ENCODE measurements at regions not wholly inside any gene's neighbourhood (a gene's known extent, or its start where the extent isn't known, plus 50 kb on each side); places are given as distances from the start of the nearest gene placed in this dataset.

DNA sequence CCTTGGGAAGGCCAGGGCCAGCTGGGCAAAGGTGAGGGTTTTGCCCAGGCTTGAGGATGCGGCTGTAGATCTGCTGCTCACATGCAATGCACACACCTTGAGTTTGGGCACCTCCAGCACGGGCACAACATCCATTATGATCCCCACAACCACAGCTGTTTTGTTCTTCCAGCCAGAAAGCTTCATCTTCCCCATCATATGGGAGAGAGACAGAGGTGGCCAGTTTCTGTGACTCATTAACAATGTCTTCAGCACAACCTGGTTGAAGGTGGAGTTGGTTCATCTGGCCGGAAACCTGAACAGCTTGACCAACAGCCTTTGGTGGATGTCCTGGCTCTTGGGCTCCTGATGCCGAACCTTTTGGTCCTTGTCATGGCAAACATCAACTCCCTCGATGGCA lies 163.7 kb upstream of the CCND2 start:
- H3K4me3 ChIP-seq (ENCODE audit: low read depth, low read length): no peak overlapping the region
- no peak for DNase-seq (ENCODE audit: low read depth)
- TF ChIP-seq, protein P1, sequence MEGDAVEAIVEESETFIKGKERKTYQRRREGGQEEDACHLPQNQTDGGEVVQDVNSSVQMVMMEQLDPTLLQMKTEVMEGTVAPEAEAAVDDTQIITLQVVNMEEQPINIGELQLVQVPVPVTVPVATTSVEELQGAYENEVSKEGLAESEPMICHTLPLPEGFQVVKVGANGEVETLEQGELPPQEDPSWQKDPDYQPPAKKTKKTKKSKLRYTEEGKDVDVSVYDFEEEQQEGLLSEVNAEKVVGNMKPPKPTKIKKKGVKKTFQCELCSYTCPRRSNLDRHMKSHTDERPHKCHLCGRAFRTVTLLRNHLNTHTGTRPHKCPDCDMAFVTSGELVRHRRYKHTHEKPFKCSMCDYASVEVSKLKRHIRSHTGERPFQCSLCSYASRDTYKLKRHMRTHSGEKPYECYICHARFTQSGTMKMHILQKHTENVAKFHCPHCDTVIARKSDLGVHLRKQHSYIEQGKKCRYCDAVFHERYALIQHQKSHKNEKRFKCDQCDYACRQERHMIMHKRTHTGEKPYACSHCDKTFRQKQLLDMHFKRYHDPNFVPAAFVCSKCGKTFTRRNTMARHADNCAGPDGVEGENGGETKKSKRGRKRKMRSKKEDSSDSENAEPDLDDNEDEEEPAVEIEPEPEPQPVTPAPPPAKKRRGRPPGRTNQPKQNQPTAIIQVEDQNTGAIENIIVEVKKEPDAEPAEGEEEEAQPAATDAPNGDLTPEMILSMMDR (IDR thresholded peaks at IDR 0.05; ENCODE audit: insufficient read depth, low read length): no peak

DNA sequence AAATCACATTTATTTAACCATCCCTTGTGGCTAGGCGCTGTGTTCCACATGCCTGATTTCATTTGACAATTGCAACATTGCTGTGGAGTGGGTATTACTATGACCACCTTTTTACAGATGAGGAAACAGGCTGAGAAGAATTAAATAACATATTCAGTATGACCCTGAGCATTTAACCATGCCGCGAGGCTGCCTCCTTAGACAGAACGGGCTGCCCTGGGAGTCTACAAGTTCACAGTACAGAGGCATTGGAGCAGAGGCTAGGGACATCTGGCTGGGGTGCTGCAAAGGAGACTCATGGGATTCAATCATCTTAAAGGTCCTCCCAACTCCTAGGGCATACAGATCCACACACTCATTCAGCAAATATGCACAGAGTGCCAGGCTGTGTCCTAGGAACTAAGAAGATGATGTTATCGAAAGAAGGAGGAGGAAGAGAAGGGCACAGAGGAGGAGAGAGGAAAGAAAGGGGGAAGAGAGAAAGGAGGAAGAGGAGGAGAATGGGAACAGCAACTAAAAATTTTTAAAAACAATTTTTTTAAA lies 164.7 kb upstream of the CCND2 start:
- TF ChIP-seq, protein P1 (IDR thresholded peaks at IDR 0.05; ENCODE audit: insufficient read depth, low read length): no peak
- H3K4me3 ChIP-seq (ENCODE audit: low read depth, low read length): no peak overlapping the region
- DNase-seq (ENCODE audit: low read depth): no peak

DNA sequence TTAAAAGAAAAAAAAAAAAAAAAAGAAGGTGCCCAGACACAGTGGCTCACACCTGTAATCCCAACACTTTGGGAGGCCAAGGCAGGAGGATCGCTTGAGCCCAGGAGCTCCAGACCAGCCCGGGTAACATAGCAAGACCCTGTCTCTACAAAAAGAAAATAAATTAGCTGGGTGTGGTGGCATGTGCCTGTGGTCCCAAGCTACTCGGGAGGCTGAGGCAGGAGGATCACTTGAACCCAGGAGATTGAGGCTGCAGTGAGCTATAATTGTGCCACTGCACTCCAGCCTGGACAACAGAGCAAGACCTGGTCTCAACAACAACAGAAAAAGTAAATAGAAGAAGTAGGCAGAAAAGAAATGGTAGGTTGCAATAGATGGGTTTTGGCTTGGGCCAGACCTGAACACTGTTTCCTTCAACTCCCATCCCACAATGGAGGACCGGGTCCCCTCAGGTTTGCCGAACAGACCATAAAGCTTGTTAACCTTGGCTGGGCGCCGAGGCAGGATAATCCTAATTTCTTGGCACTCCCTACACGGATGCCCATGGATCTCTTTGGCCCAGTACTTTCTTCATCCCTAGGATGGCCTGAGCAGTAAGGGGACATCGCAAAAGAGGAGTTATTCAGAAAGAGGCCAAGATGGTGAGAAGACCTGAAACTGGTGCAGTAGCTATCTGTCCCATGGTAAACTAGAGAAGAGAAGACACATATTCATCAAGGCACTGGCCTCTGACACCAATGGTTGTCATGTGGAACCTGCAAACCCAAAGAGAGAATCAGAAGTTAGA lies 165.5 kb upstream of the CCND2 start:
- TF ChIP-seq, protein P1 (IDR thresholded peaks at IDR 0.05; ENCODE audit: insufficient read depth, low read length): no peak
- H3K4me3 ChIP-seq (ENCODE audit: low read depth, low read length): no peak overlapping the region
- DNase-seq (ENCODE audit: low read depth): no peak

DNA sequence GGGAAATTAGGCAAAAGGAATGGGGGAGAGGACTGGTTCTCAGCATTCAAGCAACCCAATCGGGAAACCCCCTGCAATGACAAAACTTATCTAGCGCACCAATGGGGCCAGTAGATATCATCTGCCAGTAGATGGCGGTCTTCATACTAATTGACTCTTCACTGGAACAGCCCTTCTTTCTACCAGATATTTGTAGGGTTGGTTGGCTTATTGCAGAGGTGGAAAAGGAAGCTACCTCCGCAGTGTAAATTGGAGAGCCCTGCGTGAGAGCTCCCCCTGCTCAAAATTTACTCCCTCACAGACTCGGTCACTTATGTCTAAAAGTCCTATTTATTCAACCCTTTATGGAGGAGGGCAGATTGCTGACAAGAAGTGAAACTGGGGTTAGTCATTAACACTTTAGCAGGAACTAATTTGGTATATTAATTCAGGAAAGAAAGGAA lies 166.1 kb upstream of the CCND2 start:
- no peak overlapping the region for H3K4me3 ChIP-seq (ENCODE audit: low read depth, low read length)
- peak; percentile 52 for DNase-seq (ENCODE audit: low read depth)
- TF ChIP-seq, protein P1 (IDR thresholded peaks at IDR 0.05; ENCODE audit: insufficient read depth, low read length): peak; percentile 62

DNA sequence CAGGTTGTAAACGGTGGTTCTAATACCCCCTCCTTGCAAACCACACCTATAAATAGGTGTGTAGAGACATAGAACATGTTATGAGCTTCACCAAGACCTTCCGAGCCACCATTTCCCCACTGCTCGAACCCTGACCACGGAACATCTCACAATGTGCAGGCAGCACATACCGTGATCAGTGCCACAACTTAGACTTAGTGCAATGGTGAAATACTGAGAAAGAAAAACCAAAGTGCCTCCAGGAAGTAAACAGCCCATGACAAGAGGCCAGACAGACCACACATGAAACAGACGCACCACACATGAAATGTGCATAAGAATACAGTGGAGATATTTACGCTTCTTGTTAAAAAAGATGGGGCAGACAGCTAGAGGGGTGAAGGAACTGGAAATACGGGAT lies 166.9 kb upstream of the CCND2 start:
- TF ChIP-seq, protein P1 (IDR thresholded peaks at IDR 0.05; ENCODE audit: insufficient read depth, low read length): no peak
- DNase-seq (ENCODE audit: low read depth): no peak
- H3K4me3 ChIP-seq (ENCODE audit: low read depth, low read length): no peak overlapping the region

DNA sequence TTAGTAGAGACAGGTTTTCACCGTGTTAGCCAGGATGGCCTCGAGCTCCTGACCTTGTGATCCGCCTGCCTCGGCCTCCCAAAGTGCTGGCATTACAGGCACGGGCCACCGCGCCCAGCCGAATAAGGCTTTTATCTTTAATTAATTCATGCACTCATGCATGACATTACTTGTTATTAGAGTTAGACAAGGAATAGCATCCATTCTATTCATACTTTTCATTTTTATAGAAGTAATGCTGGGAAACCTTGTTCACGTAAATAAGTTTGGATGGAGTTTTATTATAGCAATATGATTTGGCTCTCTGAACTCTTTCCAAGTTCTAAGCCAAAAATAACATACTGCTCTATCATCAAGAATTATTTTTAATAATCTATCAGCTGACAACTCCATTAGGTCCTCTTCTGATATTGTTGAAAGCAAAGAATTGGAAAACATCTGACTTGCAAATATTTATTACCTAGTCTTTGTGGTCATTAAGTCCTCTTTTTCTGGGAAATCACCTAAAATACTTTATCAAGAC lies 168.8 kb upstream of the CCND2 start:
- H3K4me3 ChIP-seq (ENCODE audit: low read depth, low read length): no peak overlapping the region
- DNase-seq (ENCODE audit: low read depth): no peak
- TF ChIP-seq, protein P1 (IDR thresholded peaks at IDR 0.05; ENCODE audit: insufficient read depth, low read length): no peak

Measured in fibroblast of the aortic adventitia (primary cell).